Prostate gland (tissue), 2 donors: ENCODE measurements at regions not wholly inside any gene's neighbourhood (a gene's known extent, or its start where the extent isn't known, plus 50 kb on each side); places are given as distances from the start of the nearest gene placed in this dataset.
"Not testable (repeated sequence)": the region's sequence is repeated elsewhere in the genome, so short reads cannot be mapped to it uniquely, and the experiment has no call there.

ENCODE experiments used
- DNase-seq: peaks from one replicate; pipeline ENCODE4 v3.0.0-alpha.2; 2019; ENCODE audit warnings: low spot score
- H3K27ac ChIP-seq, 2 donors: fragments of 200-600 bp; sonication (generic); 2 replicates each; pipeline ENCODE4 v1.5.1; 2017 to 2019
- H3K27me3 ChIP-seq: fragments of 200-600 bp; sonication (generic); replicated peaks from 2 replicates; pipeline ENCODE4 v1.5.1; 2019; ENCODE audit not compliant: insufficient read depth
- H3K36me3 ChIP-seq, 2 donors: fragments of 200-600 bp; sonication (generic); 1 replicate in 1 of 2; 2 replicates in 1 of 2; pipeline versions ENCODE4 v1.5.1 to v1.8.1; 2017 to 2019
- H3K4me1 ChIP-seq: fragments of 200-600 bp; sonication (generic); replicated peaks from 2 replicates; pipeline ENCODE4 v1.5.1; 2019
- H3K4me3 ChIP-seq, 2 donors: fragments of 200-600 bp; sonication (generic); 2 replicates each; pipeline ENCODE4 v1.5.1; 2017 to 2019
- H3K9me3 ChIP-seq: fragments of 200-600 bp; sonication (generic); 2 replicates; pipeline ENCODE4 v1.5.1; 2017
- WGBS: methylation state at CpG from one replicate; pipeline ENCODE4 v1.1.5; 2018; 5-methylcytosine and 5-hydroxymethylcytosine counted together
- intact Hi-C: fragments of 100-400 bp; cut with DNase I; formaldehyde crosslinking; loops from one replicate; pipeline ENCODE4 v1.14.2; 2022

- H3K4me1 ChIP-seq, H3K36me3 ChIP-seq, H3K27me3 ChIP-seq, H3K27ac ChIP-seq, DNase-seq, H3K9me3 ChIP-seq, intact Hi-C loops, H3K4me3 ChIP-seq: not testable (repeated sequence)
- WGBS, result 59% methylated on average over 7 of the region's 11 CpGs
These were observed 235.3 kb downstream of the BCL2L11 start for GRCh38 chr2:111355823-111356511.

DNA sequence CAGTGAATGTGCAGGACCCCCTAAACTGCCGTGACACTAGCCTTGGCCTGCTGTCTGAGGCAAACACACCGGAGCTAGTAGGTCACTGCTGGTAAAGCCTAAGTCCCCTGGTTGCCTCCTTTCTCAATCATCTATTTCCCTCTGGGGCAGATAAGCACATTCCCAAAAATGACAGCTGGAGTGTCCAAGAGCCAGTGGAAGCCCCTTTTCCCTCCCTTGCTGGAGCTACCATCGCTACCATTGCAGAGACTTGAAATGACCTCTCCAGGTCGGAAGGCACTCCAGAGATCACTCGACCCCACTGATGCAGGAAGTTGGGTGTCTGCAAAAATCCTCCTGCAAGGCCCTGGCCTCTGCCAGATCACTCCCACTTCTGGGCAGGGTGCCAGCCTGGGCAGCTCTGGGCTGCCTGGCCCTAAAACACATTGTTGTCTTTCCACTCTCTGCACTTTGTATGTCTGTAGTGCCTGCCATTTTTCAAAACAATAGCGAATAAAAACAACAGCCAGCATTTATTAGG is 235.9 kb downstream of the BCL2L11 start:
- intact Hi-C loops, H3K4me1 ChIP-seq, H3K4me3 ChIP-seq, H3K36me3 ChIP-seq, H3K9me3 ChIP-seq, H3K27ac ChIP-seq, H3K27me3 ChIP-seq: not testable (repeated sequence)
- WGBS, result no CpG with 5 or more reads among the region's 6 CpGs
- DNase-seq, result peak; percentile 75

DNA sequence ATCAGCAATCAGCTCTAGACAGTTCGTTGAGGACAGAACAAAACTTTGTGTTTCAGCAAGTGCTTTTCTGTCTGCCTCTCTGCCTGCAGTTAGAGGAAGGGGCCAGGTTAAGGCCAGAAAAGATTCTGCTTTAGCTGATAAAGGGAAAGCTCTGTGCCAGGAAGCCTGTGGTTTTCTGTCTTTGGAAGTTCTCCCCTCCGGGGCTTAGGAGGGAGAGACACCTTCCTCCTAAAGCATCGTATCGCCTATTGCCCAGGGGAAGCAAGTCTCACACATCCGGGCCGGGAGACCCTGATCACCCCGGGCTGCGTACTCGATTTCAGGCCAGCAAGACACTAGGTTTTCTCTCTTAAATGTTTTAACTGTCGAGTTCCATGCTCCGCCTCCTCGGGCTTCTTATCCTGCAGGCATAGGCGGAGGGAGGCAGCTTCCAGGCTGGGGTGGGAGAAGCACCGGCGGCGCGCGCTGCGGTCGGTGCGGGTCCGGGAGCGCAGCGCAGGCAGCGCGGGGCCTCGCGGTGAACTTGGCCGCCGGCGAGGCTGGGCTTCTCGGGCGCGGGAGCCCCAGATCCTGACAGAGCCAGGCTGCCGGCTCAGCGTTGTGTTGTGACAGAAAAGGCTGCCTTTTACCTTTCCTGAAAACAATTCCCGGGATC is 245.4 kb downstream of the BCL2L11 start:
- H3K9me3 ChIP-seq, intact Hi-C loops, DNase-seq, H3K4me1 ChIP-seq, H3K27me3 ChIP-seq, H3K36me3 ChIP-seq, H3K27ac ChIP-seq: not testable (repeated sequence)
- 0% methylated on average over 9 of the region's 37 CpGs for WGBS
- peak overlapping the region; percentile 8 to 24 for H3K4me3 ChIP-seq

- H3K27me3 ChIP-seq, DNase-seq, intact Hi-C loops, H3K4me1 ChIP-seq, H3K27ac ChIP-seq, H3K36me3 ChIP-seq, H3K9me3 ChIP-seq: not testable (repeated sequence)
- WGBS, result 61% methylated on average over 13 of the region's 14 CpGs
- H3K4me3 ChIP-seq, result peak overlapping the region in 1 of 2 donors; percentile 24
These were observed 245.9 kb downstream of the BCL2L11 start for GRCh38 chr2:111366641-111367029.

DNA sequence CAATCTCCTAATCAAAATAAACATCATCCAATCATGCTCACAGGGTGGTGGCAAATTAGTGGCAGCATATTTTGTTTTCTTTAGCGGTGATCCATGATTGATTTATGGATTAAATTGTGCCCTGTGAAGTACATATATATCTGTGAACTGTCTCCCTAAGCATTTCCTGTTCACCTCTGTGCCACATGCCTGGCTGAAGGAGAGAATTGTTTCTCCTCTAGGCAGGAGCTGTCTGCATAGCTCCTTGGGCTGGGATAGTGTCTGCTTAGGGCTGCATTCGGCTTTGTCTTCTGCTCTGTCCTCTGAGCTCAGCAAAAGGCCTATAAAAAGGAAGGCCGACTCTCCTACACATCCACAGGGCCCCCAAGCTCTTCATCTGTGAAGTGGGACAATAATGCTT is 246.4 kb downstream of the BCL2L11 start:
- intact Hi-C loops, H3K9me3 ChIP-seq, H3K27ac ChIP-seq, H3K4me1 ChIP-seq, H3K36me3 ChIP-seq, H3K27me3 ChIP-seq, H3K4me3 ChIP-seq, DNase-seq: not testable (repeated sequence)
- 62% methylated on average over 2 of the region's 3 CpGs for WGBS

- intact Hi-C loops, H3K9me3 ChIP-seq, H3K36me3 ChIP-seq, H3K27me3 ChIP-seq, DNase-seq, H3K4me3 ChIP-seq, H3K27ac ChIP-seq, H3K4me1 ChIP-seq: not testable (repeated sequence)
- WGBS, result no CpG with 5 or more reads among the region's 1 CpG
These were observed 247.2 kb downstream of the BCL2L11 start for GRCh38 chr2:111367871-111368270.

DNA sequence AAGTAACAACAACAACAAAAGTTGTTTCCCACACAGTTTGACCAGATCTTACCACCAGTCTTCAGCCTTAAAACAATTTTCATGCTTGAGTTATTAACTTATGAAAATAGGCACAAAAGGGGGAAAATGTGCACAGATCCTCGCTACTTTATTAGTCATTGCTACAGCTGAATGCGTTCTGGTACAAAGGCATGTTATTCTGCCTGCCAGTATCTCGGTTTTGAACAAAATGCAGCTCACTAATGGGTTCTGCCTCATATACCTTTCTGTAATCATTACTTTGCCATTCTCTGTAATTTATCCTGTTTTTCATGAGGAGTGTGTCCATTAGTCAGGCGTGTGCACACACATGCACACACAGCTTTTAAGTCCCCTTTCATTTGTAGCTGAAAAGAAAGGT is 247.6 kb downstream of the BCL2L11 start:
- not testable (repeated sequence) for H3K27ac ChIP-seq, H3K9me3 ChIP-seq
- no CpG with 5 or more reads among the region's 4 CpGs for WGBS

DNA sequence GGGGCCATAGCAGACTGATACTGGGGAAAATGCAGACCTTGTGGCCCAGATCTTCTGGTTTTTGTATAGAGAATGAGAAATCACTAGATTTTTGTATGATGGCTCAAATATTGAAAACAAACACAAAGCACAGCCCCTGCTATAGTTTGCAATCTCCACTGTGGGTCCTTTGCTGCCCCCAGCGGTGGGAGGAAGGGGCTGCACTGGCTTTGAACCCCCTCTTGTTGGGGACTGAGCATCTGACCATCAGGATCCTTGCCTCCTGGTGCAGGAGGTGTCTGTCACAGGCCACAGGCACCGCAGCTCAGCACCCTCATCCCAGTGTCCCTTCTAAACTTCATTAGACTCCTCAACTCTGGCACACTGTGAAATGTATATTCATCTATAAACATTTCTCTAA is 252.3 kb downstream of the BCL2L11 start:
- H3K4me1 ChIP-seq, H3K9me3 ChIP-seq, DNase-seq, H3K4me3 ChIP-seq, H3K36me3 ChIP-seq, intact Hi-C loops, H3K27me3 ChIP-seq, H3K27ac ChIP-seq: not testable (repeated sequence)
- WGBS, result no CpG with 5 or more reads among the region's 2 CpGs

More for the DNA sequence above, 247.6 kb downstream of the BCL2L11 start:
- intact Hi-C loops, H3K4me3 ChIP-seq, DNase-seq, H3K4me1 ChIP-seq, H3K36me3 ChIP-seq, H3K27me3 ChIP-seq: not testable (repeated sequence)

- H3K9me3 ChIP-seq, H3K4me1 ChIP-seq, intact Hi-C loops, H3K4me3 ChIP-seq, DNase-seq, H3K27me3 ChIP-seq, H3K36me3 ChIP-seq, H3K27ac ChIP-seq: not testable (repeated sequence)
- 89% methylated on average over 5 of the region's 5 CpGs for WGBS
These were observed 253.3 kb downstream of the BCL2L11 start for GRCh38 chr2:111373989-111374388.

GRCh38 chr2:111374734-111375133 is 254.0 kb downstream of the BCL2L11 start:
- H3K4me3 ChIP-seq, intact Hi-C loops, H3K9me3 ChIP-seq, H3K27me3 ChIP-seq, H3K4me1 ChIP-seq, H3K36me3 ChIP-seq, H3K27ac ChIP-seq, DNase-seq: not testable (repeated sequence)
- 100% methylated on average over 1 of the region's 3 CpGs for WGBS

DNA sequence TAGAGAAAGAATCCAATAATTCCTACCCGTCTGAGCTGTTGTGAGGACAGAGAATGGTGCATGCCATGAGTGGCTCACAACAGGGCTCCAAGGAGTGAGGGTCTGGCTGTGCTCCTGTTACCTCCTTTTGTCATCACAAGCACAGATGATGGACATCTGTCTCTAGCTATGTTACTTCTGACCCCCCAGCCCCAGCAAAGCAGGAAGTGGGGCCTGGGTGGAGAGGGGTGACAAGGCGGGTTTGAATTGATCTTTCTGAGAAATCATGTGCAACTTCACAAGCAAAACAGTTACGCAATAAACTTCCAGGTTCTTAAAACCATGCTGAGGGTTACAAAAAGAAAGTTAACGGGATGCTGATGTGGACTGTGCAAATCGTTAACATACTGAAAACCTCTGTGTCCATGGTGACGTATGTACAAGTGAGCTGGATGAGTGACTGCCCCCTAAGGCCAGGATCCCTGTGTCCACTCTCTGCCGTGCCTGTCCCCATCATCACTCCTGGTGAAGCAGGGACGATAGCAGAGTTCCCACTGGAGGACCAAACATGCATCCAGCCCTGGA is 254.7 kb downstream of the BCL2L11 start:
- DNase-seq, H3K9me3 ChIP-seq, H3K4me3 ChIP-seq, intact Hi-C loops, H3K27me3 ChIP-seq, H3K27ac ChIP-seq, H3K36me3 ChIP-seq, H3K4me1 ChIP-seq: not testable (repeated sequence)
- 89% methylated on average over 8 of the region's 8 CpGs for whole genome bisulfite sequencing

GRCh38 chr2:111376272-111376970 is 255.7 kb downstream of the BCL2L11 start:
- H3K9me3 ChIP-seq, H3K4me1 ChIP-seq, DNase-seq, H3K27me3 ChIP-seq, H3K36me3 ChIP-seq, intact Hi-C loops, H3K27ac ChIP-seq, H3K4me3 ChIP-seq: not testable (repeated sequence)
- WGBS, result 53% methylated on average over 3 of the region's 9 CpGs
